HG03521 (cell line): ENCODE measurements at regions not wholly inside any gene's neighbourhood (a gene's known extent, or its start where the extent isn't known, plus 50 kb on each side); places are given as distances from the start of the nearest gene placed in this dataset.

Experiments used
- ATAC-seq: cut with Tn5 transposase; IDR thresholded peaks from one replicate; pipeline ENCODE4 v1.9.1; 2021; ENCODE audit warnings: mild to moderate bottlenecking, moderate library complexity; ENCODE audit not compliant: unreplicated experiment

GRCh38 chr2:105652014-105652796 lies 92.5 kb upstream of the NCK2 start:
- no peak for ATAC-seq

DNA sequence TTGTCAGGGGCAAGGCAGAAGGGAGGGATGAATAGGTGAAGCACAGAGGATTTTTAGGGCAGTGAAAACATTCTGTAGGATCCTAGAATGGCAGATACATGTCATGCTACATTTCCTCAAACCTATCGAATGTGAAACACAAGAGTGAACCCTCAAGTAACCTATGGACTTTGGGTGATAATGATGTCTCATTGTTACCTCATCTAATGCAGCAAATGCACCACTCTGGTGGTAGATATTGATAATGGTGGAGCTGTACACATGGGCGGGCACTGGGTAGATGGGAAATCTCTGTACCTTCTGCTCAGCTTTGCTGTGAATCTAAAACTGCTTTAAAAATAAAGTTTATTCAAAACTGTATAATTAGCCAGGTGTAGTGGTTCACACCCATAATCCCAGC lies 95.2 kb upstream of the NCK2 start:
- ATAC-seq: no peak

DNA sequence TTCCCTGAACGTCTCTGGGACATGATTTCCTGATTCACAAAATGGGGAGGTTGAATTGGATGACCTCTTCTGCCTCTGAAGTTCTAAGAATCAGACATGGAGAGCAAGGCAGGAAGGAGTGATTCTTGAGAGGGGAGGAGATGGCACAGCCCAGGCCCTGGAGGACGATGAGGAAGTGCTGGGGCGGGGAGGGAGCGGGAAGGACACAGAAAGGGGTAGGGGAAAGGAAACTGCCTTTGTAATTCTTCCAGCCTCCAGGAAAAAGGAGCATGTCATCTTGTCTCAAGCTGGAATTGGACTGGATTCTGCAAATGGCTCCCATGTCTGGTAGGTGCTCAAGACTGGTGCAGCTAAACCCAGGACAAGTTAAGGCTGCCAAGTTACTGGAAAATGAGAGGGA lies 97.0 kb upstream of the NCK2 start:
- ATAC-seq: no peak

GRCh38 chr2:105646774-105647076 lies 98.0 kb upstream of the NCK2 start:
- no peak for ATAC-seq

- ATAC-seq: no peak
Measured at GRCh38 chr2:105645938-105646773, 98.6 kb upstream of the NCK2 start.

- ATAC-seq: no peak
Measured at GRCh38 chr2:105645031-105645937, 99.4 kb upstream of the NCK2 start.

GRCh38 chr2:105644174-105644980 lies 100.3 kb upstream of the NCK2 start:
- no peak for ATAC-seq

- no peak for ATAC-seq
Measured at GRCh38 chr2:105643405-105644173, 101.1 kb upstream of the NCK2 start.

GRCh38 chr2:105641389-105641811 lies 103.3 kb upstream of the NCK2 start:
- no peak for ATAC-seq

GRCh38 chr2:105640246-105640645 lies 104.5 kb upstream of the NCK2 start:
- ATAC-seq: no peak

- ATAC-seq: no peak
Measured at GRCh38 chr2:105636109-105636740, 108.5 kb upstream of the NCK2 start.

DNA sequence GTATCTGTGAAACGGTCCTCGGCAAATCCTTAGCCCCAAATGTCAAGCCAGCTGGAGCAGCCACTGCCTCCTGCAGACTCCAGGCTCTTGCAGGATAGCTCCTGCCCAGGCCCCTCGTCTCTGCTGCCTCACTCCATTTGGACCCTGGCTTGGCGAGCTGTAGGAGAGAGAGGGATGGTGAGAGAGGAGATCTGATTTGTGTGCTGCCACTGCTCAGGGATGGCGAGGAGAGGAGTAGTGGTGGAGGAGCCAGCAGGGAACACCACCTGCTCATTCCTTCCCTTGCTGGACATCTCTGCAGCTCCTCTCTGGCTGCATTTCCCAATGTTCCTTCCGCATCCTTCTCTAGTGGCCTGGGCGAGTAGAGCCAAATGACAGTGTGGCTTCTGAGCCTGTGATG lies 109.1 kb upstream of the NCK2 start:
- no peak for ATAC-seq

- ATAC-seq: no peak
Measured at GRCh38 chr2:105634198-105634597, 110.5 kb upstream of the NCK2 start.

DNA sequence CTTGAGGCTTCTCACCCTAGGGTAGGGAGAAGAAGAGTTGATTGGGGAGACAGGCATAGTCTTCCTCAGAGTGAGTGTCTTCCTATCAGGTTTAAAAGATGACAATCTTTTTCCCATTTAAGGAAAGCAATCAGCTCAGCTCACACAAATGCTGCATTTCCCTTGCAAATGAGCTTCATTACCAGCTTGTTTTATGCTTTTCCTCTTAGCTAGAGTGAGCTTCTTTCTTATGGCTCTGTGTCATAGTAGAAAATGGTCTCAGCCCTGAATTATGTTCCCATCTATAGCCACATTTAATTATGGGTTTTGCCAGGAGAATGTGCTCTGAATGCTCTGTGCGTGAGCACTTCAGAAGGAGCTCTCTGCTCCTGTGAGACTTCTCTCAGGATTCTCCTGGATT lies 112.8 kb upstream of the NCK2 start:
- ATAC-seq: no peak

DNA sequence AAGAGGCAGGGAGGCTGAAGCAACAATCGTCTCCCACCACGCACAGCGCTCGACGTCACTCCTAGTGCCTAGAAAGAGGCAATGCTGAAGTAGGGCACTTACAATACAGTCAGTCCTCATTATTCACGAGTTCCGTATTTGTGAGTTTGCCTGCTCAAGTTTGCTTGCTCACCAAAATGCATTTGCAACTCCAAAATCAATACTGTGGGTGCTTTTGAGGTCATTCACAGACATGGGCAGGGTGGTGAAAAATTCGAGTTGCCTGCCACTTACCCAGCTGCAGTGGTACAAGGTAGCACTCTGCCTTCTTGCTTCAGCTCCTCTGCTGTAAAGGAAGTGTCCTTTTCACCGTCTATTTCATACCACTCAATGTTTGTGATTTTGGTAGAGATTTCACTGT lies 113.7 kb upstream of the NCK2 start:
- ATAC-seq: no peak

DNA sequence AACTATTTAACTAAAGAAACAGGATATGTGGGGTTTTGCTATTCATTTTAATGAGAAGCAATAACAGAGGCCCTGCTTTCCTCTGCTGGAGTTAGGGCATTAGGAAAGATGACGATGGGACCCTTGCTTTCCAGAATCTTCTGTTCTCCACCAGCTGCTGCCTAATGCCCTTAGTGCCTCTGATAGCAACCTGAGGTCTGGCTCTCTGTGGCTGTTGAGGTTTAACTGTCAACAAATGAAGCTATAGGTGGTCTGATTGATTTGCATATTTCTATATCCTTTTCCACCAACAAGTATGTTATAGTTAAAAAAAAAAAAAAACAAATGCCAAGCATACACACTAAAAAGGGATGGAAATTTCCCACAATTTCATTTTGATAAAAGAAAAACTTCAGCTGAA lies 115.1 kb upstream of the NCK2 start:
- no peak for ATAC-seq

- no peak for ATAC-seq
Measured at GRCh38 chr2:105627534-105627933, 117.2 kb upstream of the NCK2 start.

GRCh38 chr2:105626966-105627340 lies 117.8 kb upstream of the NCK2 start:
- no peak for ATAC-seq

- ATAC-seq: no peak
Measured at GRCh38 chr2:105626212-105626965, 118.3 kb upstream of the NCK2 start.
